Coronary artery (tissue), 2 donors: ENCODE measurements at regions not wholly inside any gene's neighbourhood (a gene's known extent, or its start where the extent isn't known, plus 50 kb on each side); places are given as distances from the start of the nearest gene placed in this dataset.

Experiments used
- DNase-seq: peaks from one replicate; pipeline ENCODE4 v3.0.0-alpha.2; 2017; ENCODE audit warnings: low spot score
- H3K27ac ChIP-seq, 2 donors: fragments of 200-600 bp; sonication (generic); one replicate each; pipeline ENCODE4 v1.5.1; 2016 to 2019
- H3K4me3 ChIP-seq: fragments of 200-600 bp; sonication (generic); 2 replicates; pipeline ENCODE4 v1.5.1; 2016; ENCODE audit warnings: mild to moderate bottlenecking, moderate library complexity
- TF ChIP-seq, protein P1 (sequence below): fragments of 200-600 bp; sonication (generic); IDR thresholded peaks from one replicate; pipeline ENCODE4 v1.5.1; 2019; ENCODE audit warnings: antibody characterized with exemption

GRCh38 chr6:97653517-97653916 is 370.5 kb upstream of the MMS22L start:
- no peak for DNase-seq
- TF ChIP-seq, protein P1, sequence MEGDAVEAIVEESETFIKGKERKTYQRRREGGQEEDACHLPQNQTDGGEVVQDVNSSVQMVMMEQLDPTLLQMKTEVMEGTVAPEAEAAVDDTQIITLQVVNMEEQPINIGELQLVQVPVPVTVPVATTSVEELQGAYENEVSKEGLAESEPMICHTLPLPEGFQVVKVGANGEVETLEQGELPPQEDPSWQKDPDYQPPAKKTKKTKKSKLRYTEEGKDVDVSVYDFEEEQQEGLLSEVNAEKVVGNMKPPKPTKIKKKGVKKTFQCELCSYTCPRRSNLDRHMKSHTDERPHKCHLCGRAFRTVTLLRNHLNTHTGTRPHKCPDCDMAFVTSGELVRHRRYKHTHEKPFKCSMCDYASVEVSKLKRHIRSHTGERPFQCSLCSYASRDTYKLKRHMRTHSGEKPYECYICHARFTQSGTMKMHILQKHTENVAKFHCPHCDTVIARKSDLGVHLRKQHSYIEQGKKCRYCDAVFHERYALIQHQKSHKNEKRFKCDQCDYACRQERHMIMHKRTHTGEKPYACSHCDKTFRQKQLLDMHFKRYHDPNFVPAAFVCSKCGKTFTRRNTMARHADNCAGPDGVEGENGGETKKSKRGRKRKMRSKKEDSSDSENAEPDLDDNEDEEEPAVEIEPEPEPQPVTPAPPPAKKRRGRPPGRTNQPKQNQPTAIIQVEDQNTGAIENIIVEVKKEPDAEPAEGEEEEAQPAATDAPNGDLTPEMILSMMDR, result no peak
- Histone ChIP-seq H3K4me3 (no peak overlapping the region), H3K27ac (no peak overlapping the region)

DNA sequence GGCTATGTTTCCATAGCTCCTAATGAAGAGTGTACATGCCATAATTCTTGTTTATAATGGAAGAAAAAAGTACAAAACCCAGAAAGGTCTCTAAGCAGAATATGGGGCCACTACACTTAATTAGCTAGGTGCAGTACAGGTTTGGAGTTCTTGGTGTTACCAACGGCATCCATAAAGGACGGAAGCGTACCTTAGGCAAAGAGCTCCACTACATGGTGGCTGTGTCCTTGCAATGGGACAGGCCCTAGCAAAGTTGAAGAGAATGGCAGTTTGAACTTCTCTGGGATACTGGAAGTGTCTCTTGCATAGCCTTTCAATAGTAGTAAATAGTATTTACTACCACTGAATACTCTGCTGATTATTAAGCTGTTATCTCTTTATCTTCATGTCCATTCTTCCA is 371.7 kb upstream of the MMS22L start:
- DNase-seq, result no peak
- H3K27ac ChIP-seq, result no peak overlapping the region
- TF ChIP-seq, protein P1, result no peak
- H3K4me3 ChIP-seq, result no peak overlapping the region

DNA sequence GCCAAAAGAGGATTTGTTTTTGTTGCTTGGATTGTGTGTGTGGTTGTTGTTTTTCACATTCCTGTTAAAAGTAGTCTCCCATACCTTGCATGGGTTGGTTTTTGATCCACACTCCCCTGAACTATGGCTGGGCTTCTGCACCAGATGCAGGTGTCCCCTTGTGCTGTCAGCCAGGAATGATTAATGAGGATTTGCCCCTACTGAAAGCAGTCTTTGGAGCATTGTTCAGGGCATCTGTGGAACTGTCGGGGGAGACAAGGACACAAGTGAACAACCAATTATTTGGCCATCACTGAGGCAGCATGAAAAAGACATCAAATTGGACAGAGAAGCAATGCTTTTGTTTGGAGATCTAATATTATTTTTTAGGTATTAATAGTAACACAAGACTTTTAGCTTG is 373.2 kb upstream of the MMS22L start:
- no peak overlapping the region for H3K27ac ChIP-seq
- TF ChIP-seq, protein P1, result no peak
- no peak for DNase-seq

DNA sequence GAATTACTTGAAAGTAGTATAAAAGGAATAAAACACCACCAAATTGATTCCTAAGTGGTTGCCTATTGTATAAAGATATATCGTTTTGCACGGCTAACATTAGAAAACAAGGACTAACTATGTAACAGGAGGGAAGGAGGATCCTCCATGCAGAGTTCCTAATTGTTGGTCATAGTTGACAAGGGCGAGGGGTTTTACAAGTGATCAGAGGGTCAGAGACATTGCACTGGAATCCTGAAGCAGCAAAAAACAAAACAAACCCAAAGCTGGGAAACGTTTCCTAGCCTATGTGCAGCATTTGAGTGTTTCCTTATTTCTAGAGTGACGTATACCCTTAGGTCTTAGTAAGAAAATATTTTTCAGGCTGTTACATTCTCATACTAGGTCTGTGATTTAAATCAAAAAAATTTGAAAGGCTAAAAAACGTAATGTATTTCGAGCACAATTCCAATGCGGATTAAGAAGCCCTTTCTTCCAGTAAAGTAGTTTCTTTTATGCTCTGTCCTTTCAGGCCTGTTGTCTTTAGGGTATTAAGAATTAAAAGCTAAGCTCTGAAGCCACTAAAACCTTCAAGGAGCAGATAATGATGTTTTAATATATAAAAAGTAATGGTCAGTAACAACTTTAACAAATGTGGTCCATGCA is 373.8 kb upstream of the MMS22L start:
- no peak for DNase-seq
- TF ChIP-seq, protein P1, result no peak
- Histone ChIP-seq H3K4me3 (no peak overlapping the region), H3K27ac (no peak overlapping the region)

More for the DNA sequence above, 373.2 kb upstream of the MMS22L start:
- H3K4me3 ChIP-seq, result no peak overlapping the region

DNA sequence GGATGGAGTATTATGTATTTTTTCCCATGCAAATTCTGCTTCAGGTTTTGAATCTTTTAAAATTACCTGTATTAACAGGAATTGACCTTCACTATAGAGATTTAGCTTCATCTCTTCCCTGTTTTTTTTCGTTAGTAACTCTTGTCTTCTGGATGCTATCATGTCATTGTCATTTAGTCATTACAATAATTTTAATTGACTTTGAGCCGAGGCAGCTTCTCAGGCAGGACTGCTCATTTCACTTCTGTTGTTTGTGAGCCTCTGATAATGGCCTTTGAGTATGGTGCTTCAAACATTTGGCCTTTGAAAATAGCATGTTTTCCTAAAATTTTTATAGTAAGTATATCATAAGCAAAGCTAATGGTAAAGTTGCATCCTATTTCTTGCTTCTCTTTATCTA is 375.1 kb upstream of the MMS22L start:
- no peak overlapping the region for H3K4me3 ChIP-seq
- no peak for DNase-seq
- no peak overlapping the region for H3K27ac ChIP-seq
- TF ChIP-seq, protein P1, result no peak

DNA sequence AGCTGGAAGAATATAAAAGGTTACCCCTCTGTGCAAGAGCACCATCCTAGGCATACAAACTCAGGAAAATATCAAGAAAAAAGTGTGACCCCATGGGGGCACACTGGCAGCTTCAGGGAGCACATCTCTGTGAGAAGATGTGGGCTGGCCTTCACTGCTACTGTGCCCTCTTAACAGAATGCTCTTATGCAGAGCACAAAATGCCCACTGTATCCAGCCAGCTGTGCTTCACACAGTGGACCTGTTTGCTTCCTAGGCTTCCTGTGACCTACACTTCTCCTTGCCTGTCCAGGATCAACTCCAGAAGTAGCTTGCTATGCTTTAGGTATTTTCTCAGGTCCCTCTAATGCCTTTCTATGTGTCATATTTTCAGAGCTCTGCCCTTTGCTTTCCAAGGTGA is 380.2 kb upstream of the MMS22L start:
- no peak for DNase-seq
- TF ChIP-seq, protein P1, result no peak
- no peak overlapping the region for H3K27ac ChIP-seq
- H3K4me3 ChIP-seq, result no peak overlapping the region

DNA sequence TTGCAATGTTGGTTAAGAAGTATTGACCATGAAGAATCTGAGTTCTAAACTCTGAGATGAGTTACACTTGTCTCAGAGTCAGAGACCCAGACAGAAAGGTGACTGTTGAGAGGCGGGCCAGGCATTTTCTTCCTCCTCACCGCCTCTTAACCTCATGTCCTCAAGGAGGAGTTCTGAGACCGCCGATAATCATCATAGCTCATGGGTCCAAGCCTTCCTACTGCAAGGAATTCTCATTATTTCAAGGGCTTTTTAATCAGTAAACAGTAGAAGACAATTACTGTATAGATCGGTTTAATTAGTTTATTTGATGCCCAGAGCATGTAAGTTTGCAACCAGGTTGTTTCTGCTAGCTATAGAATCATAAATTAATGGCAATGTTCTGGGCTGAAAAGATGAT is 382.4 kb upstream of the MMS22L start:
- no peak overlapping the region for H3K4me3 ChIP-seq
- DNase-seq, result no peak
- no peak overlapping the region for H3K27ac ChIP-seq
- TF ChIP-seq, protein P1, result no peak
